H1 (cell line): ENCODE measurements at regions not wholly inside any gene's neighbourhood (a gene's known extent, or its start where the extent isn't known, plus 50 kb on each side); places are given as distances from the start of the nearest gene placed in this dataset.

Experiments used
- CTCF ChIA-PET: fragments of 300-600 bp; sonication (Branson Sonifier 250); formaldehyde crosslinking; loops from one replicate; lab custom pipeline; 2021; ENCODE audit not compliant: partially characterized antibody; lab: Charles Lee
- POLR2A ChIA-PET: fragments of 300-600 bp; sonication (Branson Sonifier 250); formaldehyde crosslinking; loops from one replicate; lab custom pipeline; 2021; ENCODE audit warnings: inconsistent platforms; ENCODE audit not compliant: partially characterized antibody; lab: Charles Lee
- DNase-seq, 2 experiments: peaks; one replicate each; pipeline versions ENCODE4 v3.0.0 to v3.0.0-alpha.2; 2010 to 2022; ENCODE audit warnings: low spot score in 2 of 2, low read depth in 1 of 2, mixed read lengths in 1 of 2
- FAIRE-seq: peaks from 2 replicates; lab custom pipeline; 2011; peaks lifted over from hg19 to GRCh38; lab: Jason Lieb, UNC
- H2AFZ ChIP-seq: 2 replicates; pipeline ENCODE4 v1.8.1; 2012; ENCODE audit warnings: low read length, inconsistent platforms
- H2AK5ac ChIP-seq: 2 replicates; pipeline ENCODE4 v1.6.1; 2013; ENCODE audit warnings: low read depth, low read length
- H2BK120ac ChIP-seq: replicated peaks from 2 replicates; pipeline ENCODE3; 2013; ENCODE audit warnings: low read depth, low read length, inconsistent platforms
- H2BK12ac ChIP-seq: 2 replicates; pipeline ENCODE4 v1.6.1; 2013; ENCODE audit warnings: low read depth, low read length
- H2BK15ac ChIP-seq: 2 replicates; pipeline ENCODE4 v1.6.1; 2013; ENCODE audit warnings: low read length
- H2BK20ac ChIP-seq: 2 replicates; pipeline ENCODE4 v1.6.1; 2013; ENCODE audit warnings: low read length
- H2BK5ac ChIP-seq: 2 replicates; pipeline ENCODE4 v1.6.1; 2013; ENCODE audit warnings: low read depth, low read length
- H3K14ac ChIP-seq: 2 replicates; pipeline ENCODE4 v1.6.1; 2013; ENCODE audit warnings: inconsistent platforms; ENCODE audit not compliant: insufficient read length
- H3K18ac ChIP-seq: 2 replicates; pipeline ENCODE4 v1.6.1; 2013; ENCODE audit warnings: low read length; ENCODE audit errors: extremely low read depth
- H3K23ac ChIP-seq: 2 replicates; pipeline ENCODE4 v1.6.1; 2013; ENCODE audit warnings: inconsistent platforms; ENCODE audit not compliant: insufficient read length
- H3K23me2 ChIP-seq: 2 replicates; pipeline ENCODE4 v1.6.1; 2013; ENCODE audit warnings: low read depth, low read length
- H3K27ac ChIP-seq: 2 replicates; pipeline ENCODE4 v1.6.1; 2011; ENCODE audit warnings: low read depth, low read length, inconsistent platforms
- H3K27me3 ChIP-seq, 4 experiments: replicated peaks in 1 of 4; 1 replicate in 1 of 4; 2 replicates in 3 of 4; pipeline versions ENCODE4 v1.6.1 to v1.8.1; 2011 to 2013; ENCODE audit warnings: low read length in 3 of 4, mild to moderate bottlenecking in 3 of 4, inconsistent platforms in 2 of 4, mixed read lengths in 2 of 4, moderate library complexity in 1 of 4; ENCODE audit not compliant: control insufficient read depth in 3 of 4, insufficient read depth in 3 of 4; ENCODE audit errors: extremely low read depth in 1 of 4
- H3K36me3 ChIP-seq, 4 experiments: 2 replicates each; pipeline versions ENCODE4 v1.6.1 to v1.8.1; 2011 to 2013; ENCODE audit warnings: mild to moderate bottlenecking in 4 of 4, low read length in 3 of 4, moderate library complexity in 2 of 4, control low read depth in 1 of 4, inconsistent platforms in 1 of 4; ENCODE audit not compliant: insufficient read depth in 4 of 4, control insufficient read depth in 2 of 4
- H3K4ac ChIP-seq: replicated peaks from 2 replicates; pipeline ENCODE3; 2013; ENCODE audit warnings: low read length, low read depth, mixed read lengths, inconsistent platforms; ENCODE audit not compliant: insufficient read length
- H3K4me1 ChIP-seq, 4 experiments: replicated peaks in 1 of 4; 1 replicate in 1 of 4; 2 replicates in 3 of 4; pipeline versions ENCODE4 v1.6.1 to v1.8.1; 2011 to 2013; ENCODE audit warnings: low read length in 3 of 4, inconsistent platforms in 2 of 4, mixed read lengths in 1 of 4; ENCODE audit not compliant: insufficient read depth in 4 of 4, control insufficient read depth in 3 of 4
- H3K4me2 ChIP-seq, 2 experiments: 2 replicates each; pipeline versions ENCODE4 v1.6.1 to v1.8.1; 2011 to 2013; ENCODE audit warnings: low read depth in 2 of 2, low read length in 2 of 2, control low read depth in 1 of 2, inconsistent platforms in 1 of 2, mild to moderate bottlenecking in 1 of 2; ENCODE audit not compliant: insufficient read depth in 1 of 2
- H3K4me3 ChIP-seq, 4 experiments: fragments of 200-600, 300-600 bp in 1 of 4; sonication (generic), shearing (Covaris generic), sonication (Bioruptor Twin) in 1 of 4; 2 replicates each; pipeline versions ENCODE4 v1.5.1 to v1.8.1; 2011 to 2016; ENCODE audit warnings: low read length in 4 of 4, low read depth in 3 of 4, control low read depth in 2 of 4, inconsistent platforms in 2 of 4, mild to moderate bottlenecking in 2 of 4, mixed read lengths in 1 of 4, moderate library complexity in 1 of 4; ENCODE audit not compliant: insufficient read depth in 2 of 4; ENCODE audit errors: extremely low read depth in 1 of 4
- H3K56ac ChIP-seq: replicated peaks from 2 replicates; pipeline ENCODE3; 2013; ENCODE audit warnings: low read depth, mild to moderate bottlenecking, mixed read lengths, low read length, inconsistent platforms; ENCODE audit not compliant: insufficient read length
- H3K79me1 ChIP-seq: 2 replicates; pipeline ENCODE4 v1.6.1; 2013; ENCODE audit warnings: low read depth, low read length, control low read depth
- H3K79me2 ChIP-seq, 2 experiments: 2 replicates each; pipeline versions ENCODE4 v1.6.1 to v1.8.1; 2012 to 2013; ENCODE audit warnings: low read length in 2 of 2, mild to moderate bottlenecking in 2 of 2, inconsistent platforms in 1 of 2; ENCODE audit not compliant: insufficient read depth in 2 of 2, control insufficient read depth in 1 of 2
- H3K9ac ChIP-seq, 4 experiments: replicated peaks in 1 of 4; 1 replicate in 1 of 4; 2 replicates in 3 of 4; pipeline versions ENCODE4 v1.6.1 to v1.8.1; 2011 to 2013; ENCODE audit warnings: low read depth in 3 of 4, low read length in 3 of 4, control low read depth in 2 of 4, mild to moderate bottlenecking in 2 of 4, moderate library complexity in 2 of 4, inconsistent platforms in 1 of 4; ENCODE audit errors: extremely low read depth in 1 of 4
- H3K9me3 ChIP-seq, 2 experiments: 2 replicates each; pipeline versions ENCODE4 v1.6.1 to v1.8.1; 2012 to 2013; ENCODE audit warnings: mild to moderate bottlenecking in 2 of 2, moderate library complexity in 2 of 2, control low read depth in 1 of 2, inconsistent platforms in 1 of 2, low read depth in 1 of 2, low read length in 1 of 2, mixed read lengths in 1 of 2; ENCODE audit not compliant: insufficient read depth in 2 of 2
- H4K20me1 ChIP-seq, 2 experiments: replicated peaks in 1 of 2; 2 replicates each; pipeline versions ENCODE3 to v1.8.1; 2011 to 2013; ENCODE audit warnings: inconsistent platforms in 2 of 2, low read length in 2 of 2, mild to moderate bottlenecking in 1 of 2; ENCODE audit not compliant: insufficient read depth in 2 of 2, control insufficient read depth in 1 of 2
- H4K5ac ChIP-seq: 2 replicates; pipeline ENCODE4 v1.6.1; 2013; ENCODE audit warnings: low read length, low read depth, mixed read lengths, inconsistent platforms; ENCODE audit not compliant: insufficient read length
- H4K8ac ChIP-seq: 2 replicates; pipeline ENCODE4 v1.8.0; 2013; ENCODE audit warnings: mild to moderate bottlenecking, moderate library complexity, low read length, inconsistent platforms; ENCODE audit not compliant: insufficient read depth; ENCODE audit errors: extremely low read depth
- H4K91ac ChIP-seq: replicated peaks from 2 replicates; pipeline ENCODE3; 2013; ENCODE audit warnings: low read length, mixed read lengths, inconsistent platforms; ENCODE audit not compliant: insufficient read length
- BRCA1 ChIP-seq: IDR thresholded peaks from 2 replicates; pipeline ENCODE4 v1.6.1; 2012; ENCODE audit warnings: low read depth, low read length, improper control_type of control experiment
- CHD2 ChIP-seq: IDR thresholded peaks from 2 replicates; pipeline ENCODE4 v1.6.1; 2012; ENCODE audit warnings: low read length, improper control_type of control experiment
- HDAC2 ChIP-seq, 2 experiments: fragments of 300-600 bp in 1 of 2; sonication (generic) in 1 of 2; IDR thresholded peaks; 2 replicates each; pipeline ENCODE4 v1.6.1; 2011 to 2012; ENCODE audit warnings: low read depth in 2 of 2, low read length in 2 of 2, mild to moderate bottlenecking in 2 of 2, moderate library complexity in 2 of 2, borderline replicate concordance in 1 of 2, inconsistent platforms in 1 of 2
- KDM5A ChIP-seq: fragments of 200-600 bp; IDR thresholded peaks from 2 replicates; pipeline ENCODE4 v1.7.1; 2012; ENCODE audit warnings: mild to moderate bottlenecking, low read length, inconsistent platforms, mixed read lengths
- RBBP5 ChIP-seq: IDR thresholded peaks from 2 replicates; pipeline ENCODE4 v1.7.1; 2012; ENCODE audit warnings: low read depth, mild to moderate bottlenecking, inconsistent platforms, low read length, moderate library complexity, borderline replicate concordance
- SIX5 ChIP-seq: IDR thresholded peaks from 2 replicates; pipeline ENCODE4 v1.6.1; 2011; ENCODE audit warnings: mild to moderate bottlenecking, low read depth, low read length
- WGBS, 2 experiments: shearing (Covaris generic) in 1 of 2; methylation state at CpG; one replicate each; pipeline versions ENCODE4 v1.1.6 to v1.1.7; 2013 to 2015; ENCODE audit warnings: low lambda C conversion rate in 2 of 2, mixed read lengths in 2 of 2, inconsistent platforms in 1 of 2, low coverage in 1 of 2, missing lambda C conversion rate in 1 of 2; ENCODE audit not compliant: insufficient replicate concordance in 2 of 2, insufficient coverage in 1 of 2, insufficient read length in 1 of 2; ENCODE audit errors: extremely low coverage in 1 of 2, missing lambda C conversion rate in 1 of 2; 5-methylcytosine and 5-hydroxymethylcytosine counted together

DNA sequence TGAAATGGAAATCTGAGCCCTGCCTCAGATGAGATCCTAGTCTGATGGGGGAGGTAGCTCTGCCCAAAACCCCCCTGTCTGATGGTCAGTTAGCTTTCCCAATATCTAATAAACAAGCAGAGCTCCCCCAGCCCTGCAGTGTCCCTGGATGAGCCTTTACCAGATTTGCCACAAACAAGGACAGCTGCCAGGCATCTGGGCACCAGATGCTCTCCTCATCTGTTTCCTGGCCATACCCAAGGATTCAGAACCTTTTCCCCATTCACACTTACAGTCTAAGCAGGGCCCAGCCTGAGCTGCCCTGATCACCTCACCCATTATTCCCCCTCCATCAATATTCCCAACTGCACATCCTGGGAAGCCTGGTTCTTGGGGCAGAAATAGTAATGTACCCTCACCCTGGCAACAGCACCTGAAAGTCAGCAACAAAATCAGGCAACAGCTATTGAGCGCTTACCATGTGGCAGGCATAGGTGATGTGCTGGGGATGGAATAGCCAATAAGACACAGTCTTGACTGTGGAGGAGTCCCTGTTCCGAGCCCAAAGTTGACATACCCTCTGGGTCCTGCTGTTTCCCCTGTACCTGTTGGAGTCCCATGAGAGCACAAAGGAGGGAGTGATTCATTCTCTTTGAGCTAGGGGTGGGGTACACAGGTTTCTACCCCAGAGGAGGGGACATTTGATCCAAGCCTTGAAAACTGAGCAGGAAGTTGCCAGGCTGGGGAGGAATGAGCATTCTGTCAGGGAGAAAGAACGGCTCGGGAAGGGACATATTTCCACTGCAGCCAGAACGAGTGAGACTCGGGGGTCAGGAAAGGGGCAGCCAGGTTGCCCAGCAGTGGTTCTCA, 147.4 kb downstream of the TMEM132E start:
- H2BK12ac ChIP-seq, result no peak overlapping the region
- H3K4me1 ChIP-seq, result no peaks in the 10 kb centered on the region; a peak in 1 of 7 replicates
- H3K9ac ChIP-seq, result no peak overlapping the region
- no peaks in the 10 kb centered on the region for H3K79me2 ChIP-seq
- H4K5ac ChIP-seq, result no peak overlapping the region
- ChIA-PET CTCF (interaction anchor here (0.6 to 1.7 kb wide), 8 partner anchors 13 to 183 kb away, joined by 3 to 4 read pairs (median 3); no protein-coding TSS in a partner anchor), POLR2A (no interaction called here)
- no peak overlapping the region for H2BK15ac ChIP-seq
- no peaks in the 10 kb centered on the region for H3K79me1 ChIP-seq
- no peak overlapping the region for H2AFZ ChIP-seq
- no peak overlapping the region for H3K4ac ChIP-seq
- H3K4me3 ChIP-seq, result no peak overlapping the region
- no peaks in the 10 kb centered on the region for H3K36me3 ChIP-seq
- H3K18ac ChIP-seq, result no peak overlapping the region
- no peak overlapping the region for H2BK120ac ChIP-seq
- no peak overlapping the region for H2BK20ac ChIP-seq
- H2AK5ac ChIP-seq, result no peak overlapping the region
- H3K27me3 ChIP-seq, result no peaks in the 10 kb centered on the region; a peak in 1 of 7 replicates
- H3K23me2 ChIP-seq, result no peaks in the 10 kb centered on the region
- no peaks in the 10 kb centered on the region for H4K20me1 ChIP-seq
- TF ChIP-seq KDM5A (no peak), CHD2 (no peak), SIX5 (no peak), BRCA1 (no peak), HDAC2 (IDR thresholded peaks at IDR 0.05; ENCODE audit: borderline replicate concordance in 1 of 2, low read depth in 2 of 2, low read length in 2 of 2) (no peak), RBBP5 (no peak)
- no peak overlapping the region; the same call in 1 of the 2 replicates for H4K8ac ChIP-seq
- H3K27ac ChIP-seq, result no peak overlapping the region
- DNase-seq (no peak), FAIRE-seq (no peak)
- H4K91ac ChIP-seq, result no peak overlapping the region
- H3K14ac ChIP-seq, result no peak overlapping the region
- no peak overlapping the region for H3K56ac ChIP-seq
- no peak overlapping the region for H3K23ac ChIP-seq
- H3K9me3 ChIP-seq, result peaks cover 4 to 5% of the 10 kb centered on the region in 2 experiments; a peak in 1 of 4 replicates
- no peak overlapping the region for H3K4me2 ChIP-seq
- no peak overlapping the region for H2BK5ac ChIP-seq
- 88% methylated on average over 6 of the region's 6 CpGs; no CpG with 5 or more reads in 1 of the 2 experiments for WGBS, 2 experiments
